Caco-2 (cell line): ENCODE measurements at regions not wholly inside any gene's neighbourhood (a gene's known extent, or its start where the extent isn't known, plus 50 kb on each side); places are given as distances from the start of the nearest gene placed in this dataset.

Experiments used
- BruUV-seq: library from RNA; stranded (reverse); fragments of 400-500 nt; replicated peaks from 2 replicates; lab custom pipeline; 2021; lab: Mats Ljungman, UMichigan
- CTCF ChIA-PET: fragments of 300-600 bp; sonication (Branson Sonifier 250); formaldehyde crosslinking; loops from one replicate; lab custom pipeline; 2022; ENCODE audit warnings: antibody characterized with exemption; lab: Charles Lee
- POLR2A ChIA-PET: fragments of 300-600 bp; sonication (Branson Sonifier 250); formaldehyde crosslinking; loops from one replicate; lab custom pipeline; 2022; ENCODE audit warnings: antibody characterized with exemption; lab: Charles Lee
- DNase-seq, 2 experiments: peaks; one replicate each; pipeline versions ENCODE4 v3.0.0 to v3.0.0-alpha.2; 2020 to 2022
- H3K27me3 ChIP-seq: replicated peaks from 2 replicates; pipeline ENCODE4 v1.6.0; 2011; ENCODE audit warnings: low read length; ENCODE audit not compliant: control insufficient read depth, insufficient read depth
- H3K36me3 ChIP-seq: 2 replicates; pipeline ENCODE4 v1.5.1; 2011; ENCODE audit warnings: low read length; ENCODE audit not compliant: control insufficient read depth, insufficient read depth
- H3K4me1 ChIP-seq: fragments of 250-450 bp; sonication (Bioruptor Pico); 2 replicates; pipeline ENCODE4 v1.5.1; 2020; ENCODE audit warnings: mild to moderate bottlenecking
- H3K4me3 ChIP-seq: 2 replicates; pipeline ENCODE4 v1.5.1; 2011; ENCODE audit warnings: low read depth, mild to moderate bottlenecking, control low read depth, low read length
- H3K9me3 ChIP-seq: fragments of 250-450 bp; sonication (Bioruptor Pico); 2 replicates; pipeline ENCODE4 v1.5.1; 2020; ENCODE audit warnings: mild to moderate bottlenecking, moderate library complexity
- H3K27ac Mint-ChIP-seq: one replicate; pipeline ENCODE4 v1.8.0; 2022; ENCODE audit warnings: mixed read lengths; ENCODE audit not compliant: unreplicated experiment
- H3K27me3 Mint-ChIP-seq: one replicate; pipeline ENCODE4 v1.8.0; 2022; ENCODE audit warnings: mixed read lengths; ENCODE audit not compliant: insufficient read depth, unreplicated experiment
- H3K36me3 Mint-ChIP-seq: one replicate; pipeline ENCODE4 v1.8.0; 2022; ENCODE audit warnings: mild to moderate bottlenecking, mixed read lengths; ENCODE audit not compliant: insufficient read depth, unreplicated experiment
- H3K4me1 Mint-ChIP-seq: one replicate; pipeline ENCODE4 v1.8.0; 2022; ENCODE audit warnings: low read depth, mixed read lengths; ENCODE audit not compliant: unreplicated experiment
- H3K4me3 Mint-ChIP-seq: one replicate; pipeline ENCODE4 v1.8.0; 2022; ENCODE audit warnings: mild to moderate bottlenecking, moderate library complexity, mixed read lengths; ENCODE audit not compliant: unreplicated experiment
- H3K9me3 Mint-ChIP-seq: one replicate; pipeline ENCODE4 v1.8.0; 2022; ENCODE audit warnings: mixed read lengths; ENCODE audit not compliant: unreplicated experiment
- intact Hi-C: fragments of 100-400 bp; cut with micrococcal nuclease; formaldehyde crosslinking; loops from one replicate; pipeline ENCODE4 v1.10.0; 2022; ENCODE audit not compliant: unreplicated experiment
- TF ChIP-seq, protein P1 (sequence below), 2 experiments: fragments of 200-600 bp in 1 of 2; IDR thresholded peaks; 1 replicate in 1 of 2; 2 replicates in 1 of 2; pipeline versions ENCODE4 v1.5.1 to v1.8.0; 2011 to 2022; ENCODE audit warnings: antibody characterized with exemption in 1 of 2, control low read depth in 1 of 2, inconsistent platforms in 1 of 2, low read depth in 1 of 2, low read length in 1 of 2, mild to moderate bottlenecking in 1 of 2, moderate library complexity in 1 of 2; ENCODE audit not compliant: insufficient read depth in 1 of 2, severe bottlenecking in 1 of 2, unreplicated experiment in 1 of 2

DNA sequence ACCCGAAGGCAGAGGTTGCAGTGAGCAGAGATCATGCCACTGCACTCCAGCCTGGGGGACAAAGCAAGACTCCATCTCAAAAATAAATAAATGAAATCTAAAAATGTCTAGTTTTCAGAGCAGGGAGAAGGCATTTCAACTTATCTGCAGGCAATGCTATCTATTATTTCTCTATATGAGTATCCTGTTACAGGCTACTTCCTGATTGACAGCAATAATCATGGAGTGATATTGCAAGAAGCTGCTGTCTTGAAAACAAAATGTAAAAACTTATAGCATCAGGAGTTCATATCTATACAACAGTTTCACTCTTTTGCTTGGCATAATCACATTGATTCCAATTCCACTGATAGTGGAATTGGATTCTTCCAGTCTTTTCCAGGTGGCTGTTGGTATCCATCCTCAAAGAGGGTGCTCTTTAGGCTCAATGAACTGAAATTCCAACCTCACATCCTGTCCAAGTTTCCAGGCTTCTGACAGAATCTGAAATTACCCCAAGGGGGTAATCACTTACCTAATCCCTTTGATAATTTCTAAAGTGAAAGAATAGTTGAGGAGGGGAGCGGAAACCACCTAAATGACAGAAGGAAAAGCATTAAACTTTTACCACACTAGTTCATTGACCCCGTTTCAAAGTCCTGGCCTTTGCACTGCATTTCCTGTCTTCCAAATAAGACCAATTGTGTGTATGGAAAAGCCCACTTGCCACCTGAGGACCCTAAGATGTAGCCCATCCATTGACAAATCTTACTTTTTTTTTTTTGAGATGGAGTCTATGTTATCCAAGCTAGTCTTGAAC lies 107.6 kb downstream of the GLUL start:
- Histone ChIP-seq H3K36me3 (no peaks in the 10 kb centered on the region), H3K9me3 (no peaks in the 10 kb centered on the region), H3K4me3 (no peak overlapping the region), H3K27me3 (no peaks in the 10 kb centered on the region), H3K4me1 (peaks cover 10% of the 10 kb centered on the region)
- TF ChIP-seq, protein P1, sequence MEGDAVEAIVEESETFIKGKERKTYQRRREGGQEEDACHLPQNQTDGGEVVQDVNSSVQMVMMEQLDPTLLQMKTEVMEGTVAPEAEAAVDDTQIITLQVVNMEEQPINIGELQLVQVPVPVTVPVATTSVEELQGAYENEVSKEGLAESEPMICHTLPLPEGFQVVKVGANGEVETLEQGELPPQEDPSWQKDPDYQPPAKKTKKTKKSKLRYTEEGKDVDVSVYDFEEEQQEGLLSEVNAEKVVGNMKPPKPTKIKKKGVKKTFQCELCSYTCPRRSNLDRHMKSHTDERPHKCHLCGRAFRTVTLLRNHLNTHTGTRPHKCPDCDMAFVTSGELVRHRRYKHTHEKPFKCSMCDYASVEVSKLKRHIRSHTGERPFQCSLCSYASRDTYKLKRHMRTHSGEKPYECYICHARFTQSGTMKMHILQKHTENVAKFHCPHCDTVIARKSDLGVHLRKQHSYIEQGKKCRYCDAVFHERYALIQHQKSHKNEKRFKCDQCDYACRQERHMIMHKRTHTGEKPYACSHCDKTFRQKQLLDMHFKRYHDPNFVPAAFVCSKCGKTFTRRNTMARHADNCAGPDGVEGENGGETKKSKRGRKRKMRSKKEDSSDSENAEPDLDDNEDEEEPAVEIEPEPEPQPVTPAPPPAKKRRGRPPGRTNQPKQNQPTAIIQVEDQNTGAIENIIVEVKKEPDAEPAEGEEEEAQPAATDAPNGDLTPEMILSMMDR (IDR thresholded peaks at IDR 0.05; ENCODE audit: insufficient read depth in 1 of 2, low read depth in 1 of 2, low read length in 1 of 2, severe bottlenecking in 1 of 2, unreplicated experiment in 1 of 2) = no peak
- intact Hi-C loops = no loop called here
- no peaks in the 10 kb centered on the region for H3K36me3 Mint-ChIP-seq
- no peak for DNase-seq
- CTCF ChIA-PET = no interaction called here
- no peaks in the 10 kb centered on the region for H3K9me3 Mint-ChIP-seq
- H3K27me3 Mint-ChIP-seq = no peaks in the 10 kb centered on the region
- no peak overlapping the region for H3K27ac Mint-ChIP-seq
- BruUV-seq = no TSS peak
- no peak overlapping the region for H3K4me3 Mint-ChIP-seq
- POLR2A ChIA-PET = no interaction called here
- H3K4me1 Mint-ChIP-seq = peaks cover 10% of the 10 kb centered on the region

DNA sequence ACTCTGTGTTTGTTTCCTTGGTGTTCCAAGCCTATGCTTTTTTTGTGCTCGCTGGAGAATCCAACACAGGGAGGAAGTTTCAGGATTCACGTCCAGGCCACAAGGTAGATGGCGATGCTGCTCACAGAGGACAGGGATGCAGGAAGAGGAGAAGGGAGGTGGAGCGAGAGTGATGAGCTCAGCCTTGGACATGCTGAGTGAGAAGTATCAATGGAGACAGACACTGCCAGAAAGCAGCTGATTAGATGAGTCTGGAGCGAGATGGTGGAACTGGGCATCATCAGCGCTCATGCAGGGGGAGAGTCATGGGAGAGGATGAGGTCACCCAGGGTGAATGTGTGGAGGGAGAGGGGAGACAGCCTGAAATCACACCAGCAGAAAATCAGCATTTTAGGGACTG lies 110.0 kb downstream of the GLUL start:
- Mint-ChIP-seq H3K9me3 (no peaks in the 10 kb centered on the region), H3K4me1 (no peaks in the 10 kb centered on the region), H3K36me3 (no peaks in the 10 kb centered on the region)

DNA sequence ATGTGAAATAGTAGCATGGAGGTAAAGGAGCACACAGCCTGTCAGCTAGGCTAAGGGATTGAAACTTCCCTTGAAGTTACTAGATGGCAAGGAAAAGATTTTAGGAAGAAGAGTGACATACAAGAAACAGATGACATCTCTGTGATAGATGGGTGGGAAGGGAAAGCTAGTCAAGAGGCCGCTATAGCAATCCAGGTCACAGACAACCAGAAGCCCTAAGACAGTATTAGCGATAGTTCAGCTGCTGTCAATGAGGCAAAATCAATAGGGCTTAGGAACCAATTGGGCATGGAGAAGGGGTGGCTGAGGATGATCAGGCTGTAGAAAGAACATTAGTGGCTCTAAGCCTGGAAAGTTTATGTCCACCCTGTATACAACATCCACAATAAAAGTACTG lies 111.1 kb downstream of the GLUL start:
- H3K27me3 ChIP-seq = no peaks in the 10 kb centered on the region
- ChIA-PET POLR2A (no interaction called here), CTCF (interaction anchor here (0.7 kb wide), 1 partner anchor 633 kb away, joined by 3 read pairs; no protein-coding TSS in a partner anchor)
- no peak for DNase-seq
- TF ChIP-seq, protein P1 (IDR thresholded peaks at IDR 0.05; ENCODE audit: insufficient read depth in 1 of 2, low read depth in 1 of 2, low read length in 1 of 2, severe bottlenecking in 1 of 2, unreplicated experiment in 1 of 2) = no peak
- no peak overlapping the region for H3K27ac Mint-ChIP-seq
- BruUV-seq = no TSS peak
- no peaks in the 10 kb centered on the region for H3K36me3 Mint-ChIP-seq
- H3K36me3 ChIP-seq = no peaks in the 10 kb centered on the region
- no peaks in the 10 kb centered on the region for H3K4me1 ChIP-seq
- H3K9me3 Mint-ChIP-seq = no peaks in the 10 kb centered on the region
- no peaks in the 10 kb centered on the region for H3K27me3 Mint-ChIP-seq
- H3K9me3 ChIP-seq = no peaks in the 10 kb centered on the region
- intact Hi-C loops = no loop called here
- no peaks in the 10 kb centered on the region for H3K4me1 Mint-ChIP-seq
- H3K4me3 ChIP-seq = no peak overlapping the region
- H3K4me3 Mint-ChIP-seq = no peak overlapping the region

More for the DNA sequence above, 110.0 kb downstream of the GLUL start:
- H3K36me3 ChIP-seq = no peaks in the 10 kb centered on the region
- TF ChIP-seq, protein P1 (IDR thresholded peaks at IDR 0.05; ENCODE audit: insufficient read depth in 1 of 2, low read depth in 1 of 2, low read length in 1 of 2, severe bottlenecking in 1 of 2, unreplicated experiment in 1 of 2) = no peak
- Mint-ChIP-seq H3K4me3 (no peak overlapping the region), H3K27me3 (no peaks in the 10 kb centered on the region), H3K27ac (no peak overlapping the region)
- no TSS peak for BruUV-seq
- no peak overlapping the region for H3K4me3 ChIP-seq
- POLR2A ChIA-PET = interaction anchor here (0.6 kb wide), 1 partner anchor 24 kb away, joined by 6 read pairs; no protein-coding TSS in a partner anchor
- intact Hi-C loops = no loop called here
- CTCF ChIA-PET = no interaction called here
- H3K9me3 ChIP-seq = no peaks in the 10 kb centered on the region
- no peak for DNase-seq
- H3K27me3 ChIP-seq = no peaks in the 10 kb centered on the region
- no peaks in the 10 kb centered on the region for H3K4me1 ChIP-seq
